Endothelial cell of umbilical vein (primary cell): ENCODE measurements at regions not wholly inside any gene's neighbourhood (a gene's known extent, or its start where the extent isn't known, plus 50 kb on each side); places are given as distances from the start of the nearest gene placed in this dataset.

Experiments used
- BruUV-seq: library from RNA; stranded (reverse); fragments of 400-500 nt; replicated peaks from 2 replicates; lab custom pipeline; 2021; lab: Mats Ljungman, UMichigan
- CTCF ChIA-PET: fragments of 300-600, 350-600 bp; sonication (Branson Sonifier 250); formaldehyde crosslinking; loops from one replicate; lab custom pipeline; 2021; ENCODE audit warnings: antibody characterized with exemption, inconsistent platforms; lab: Charles Lee
- POLR2A ChIA-PET: fragments of 300-600, 350-600 bp; sonication (Branson Sonifier 250); formaldehyde crosslinking; loops from one replicate; lab custom pipeline; 2021; ENCODE audit warnings: antibody characterized with exemption, inconsistent platforms; lab: Charles Lee
- DNase-seq: peaks from one replicate; pipeline ENCODE4 v3.0.0-alpha.2; 2011; ENCODE audit warnings: low read depth, low spot score
- FAIRE-seq: peaks from 2 replicates; lab custom pipeline; 2011; peaks lifted over from hg19 to GRCh38; lab: Jason Lieb, UNC
- H2AFZ ChIP-seq: 2 replicates; pipeline ENCODE4 v1.6.0; 2012; ENCODE audit warnings: low read depth, low read length, control low read depth, inconsistent platforms
- H3K27ac ChIP-seq: 2 replicates; pipeline ENCODE4 v1.5.1; 2011; ENCODE audit warnings: low read depth, mild to moderate bottlenecking, control low read depth, low read length, moderate library complexity; ENCODE audit not compliant: insufficient read depth
- H3K27me3 ChIP-seq, 2 experiments: 2 replicates each; pipeline versions ENCODE4 v1.6.0 to v1.6.1; 2011; ENCODE audit warnings: low read length in 2 of 2, mixed read lengths in 1 of 2; ENCODE audit not compliant: control insufficient read depth in 2 of 2, insufficient read depth in 2 of 2
- H3K36me3 ChIP-seq, 2 experiments: 2 replicates in 1 of 2; 3 replicates in 1 of 2; pipeline ENCODE4 v1.5.1; 2011; ENCODE audit warnings: low read length in 2 of 2, mild to moderate bottlenecking in 1 of 2, moderate library complexity in 1 of 2; ENCODE audit not compliant: control insufficient read depth in 2 of 2, insufficient read depth in 2 of 2; ENCODE audit errors: extremely low read depth in 1 of 2
- H3K4me1 ChIP-seq: 3 replicates; pipeline ENCODE4 v1.5.1; 2011; ENCODE audit warnings: mild to moderate bottlenecking, low read length; ENCODE audit not compliant: control insufficient read depth, insufficient read depth; ENCODE audit errors: extremely low read depth
- H3K4me2 ChIP-seq: 2 replicates; pipeline ENCODE4 v1.6.1; 2011; ENCODE audit warnings: low read length, control low read depth, mixed read lengths; ENCODE audit not compliant: insufficient read depth
- H3K4me3 ChIP-seq, 3 experiments: fragments of 200-600 bp in 1 of 3; sonication (generic), shearing (Covaris generic) in 1 of 3; replicated peaks in 1 of 3; 2 replicates each; pipeline ENCODE4 v1.5.1; 2011 to 2016; ENCODE audit warnings: control low read depth in 3 of 3, low read length in 3 of 3, mild to moderate bottlenecking in 2 of 3, inconsistent platforms in 1 of 3, low read depth in 1 of 3, moderate library complexity in 1 of 3; ENCODE audit not compliant: insufficient read depth in 1 of 3
- H3K79me2 ChIP-seq: 2 replicates; pipeline ENCODE4 v1.6.0; 2012; ENCODE audit warnings: low read length, inconsistent platforms; ENCODE audit not compliant: control insufficient read depth, insufficient read depth
- H3K9ac ChIP-seq: replicated peaks from 2 replicates; pipeline ENCODE3; 2011; ENCODE audit warnings: low read length, control low read depth; ENCODE audit not compliant: insufficient read depth; ENCODE audit errors: extremely low read depth
- H3K9me1 ChIP-seq: replicated peaks from 3 replicates; pipeline ENCODE4 v1.6.0; 2011; ENCODE audit warnings: mild to moderate bottlenecking, low read length; ENCODE audit not compliant: control insufficient read depth, insufficient read depth; ENCODE audit errors: extremely low read depth
- H3K9me3 ChIP-seq: replicated peaks from 2 replicates; pipeline ENCODE4 v1.5.1; 2012; ENCODE audit warnings: low read length, inconsistent platforms; ENCODE audit not compliant: control insufficient read depth, insufficient read depth
- H4K20me1 ChIP-seq: replicated peaks from 2 replicates; pipeline ENCODE3; 2011; ENCODE audit warnings: mild to moderate bottlenecking, low read length; ENCODE audit not compliant: control insufficient read depth, insufficient read depth; ENCODE audit errors: extremely low read depth
- CTCF ChIP-seq, 2 donors: IDR thresholded peaks; 1 replicate in 1 of 2; 2 replicates in 1 of 2; pipeline ENCODE4 v1.5.1; 2011; ENCODE audit warnings: low read length in 2 of 2, mild to moderate bottlenecking in 2 of 2, moderate library complexity in 2 of 2, control low read depth in 1 of 2, inconsistent platforms in 1 of 2, low read depth in 1 of 2; ENCODE audit not compliant: insufficient read depth in 1 of 2; ENCODE audit errors: extremely low read depth in 1 of 2
- EZH2 ChIP-seq: IDR thresholded peaks from 2 replicates; pipeline ENCODE4 v1.6.1; 2012; ENCODE audit warnings: borderline replicate concordance, low read depth, mild to moderate bottlenecking, moderate library complexity, low read length, inconsistent platforms; ENCODE audit not compliant: severe bottlenecking
- FOS ChIP-seq: IDR thresholded peaks from 2 replicates; pipeline ENCODE4 v1.6.1; 2011; ENCODE audit warnings: mild to moderate bottlenecking, low read length, moderate library complexity, borderline replicate concordance; ENCODE audit not compliant: insufficient read depth
- GATA2 ChIP-seq: IDR thresholded peaks from 2 replicates; pipeline ENCODE4 v1.7.0; 2011; ENCODE audit warnings: low read depth, mild to moderate bottlenecking, moderate library complexity, mixed read lengths, low read length; ENCODE audit not compliant: insufficient read length, insufficient read depth
- JUN ChIP-seq: IDR thresholded peaks from 2 replicates; pipeline ENCODE4 v1.6.1; 2011; ENCODE audit warnings: borderline replicate concordance, low read depth; ENCODE audit not compliant: insufficient read length, insufficient read depth
- MAX ChIP-seq: IDR thresholded peaks from 2 replicates; pipeline ENCODE4 v1.6.1; 2011; ENCODE audit not compliant: insufficient read depth, insufficient read length
- MYC ChIP-seq: IDR thresholded peaks from one replicate; pipeline ENCODE4 v1.6.1; 2011; ENCODE audit warnings: mild to moderate bottlenecking, low read depth, low read length
- POLR2A ChIP-seq: IDR thresholded peaks from 2 replicates; pipeline ENCODE4 v1.6.1; 2012; ENCODE audit warnings: low read depth, mild to moderate bottlenecking, control low read depth, low read length
- POLR2AphosphoS5 ChIP-seq: IDR thresholded peaks from 2 replicates; pipeline ENCODE4 v1.6.1; 2012; ENCODE audit warnings: low read depth, mild to moderate bottlenecking, control low read depth, low read length, moderate library complexity; ENCODE audit not compliant: insufficient read depth
- dilution Hi-C: fragments of 300-500 bp; cut with MboI; formaldehyde crosslinking; loops from one replicate; pipeline ENCODE4 v1.15.0; 2019; ENCODE audit warnings: low sequenced_read_pairs; ENCODE audit not compliant: extremely low pct_ligation_motif_present
- intact Hi-C: fragments of 100-400 bp; cut with micrococcal nuclease; formaldehyde crosslinking; loops from one replicate; pipeline ENCODE4 v1.10.0; 2022

GRCh38 chr6:6058054-6058444 lies 51.3 kb upstream of the NRN1 start:
- Histone ChIP-seq H3K9me1 (no peaks in the 10 kb centered on the region), H3K4me2 (no peak overlapping the region), H3K4me3 (no peak overlapping the region), H2AFZ (no peak overlapping the region), H3K36me3 (no peaks in the 10 kb centered on the region), H3K9me3 (no peaks in the 10 kb centered on the region), H4K20me1 (no peaks in the 10 kb centered on the region), H3K27me3 (no peaks in the 10 kb centered on the region), H3K4me1 (no peaks in the 10 kb centered on the region), H3K79me2 (no peaks in the 10 kb centered on the region), H3K9ac (no peak overlapping the region), H3K27ac (no peak overlapping the region)
- DNase-seq (no peak), FAIRE-seq (no peak)
- POLR2A ChIA-PET: no interaction called here
- dilution Hi-C loops: no loop called here
- TF ChIP-seq GATA2: no peak
- TF ChIP-seq POLR2AphosphoS5: no peak
- no peak for TF ChIP-seq CTCF (IDR thresholded peaks at IDR 0.05; ENCODE audit: extremely low read depth in 1 of 2, insufficient read depth in 1 of 2, low read depth in 1 of 2, low read length in 2 of 2)
- TF ChIP-seq FOS: no peak
- no peak for TF ChIP-seq MAX
- TF ChIP-seq JUN: no peak
- no peak for TF ChIP-seq EZH2
- no peak for TF ChIP-seq POLR2A
- no peak for TF ChIP-seq MYC
- no TSS peak for BruUV-seq
- CTCF ChIA-PET: interaction anchor here (1.1 to 4.9 kb wide), 6 partner anchors 31 to 636 kb away, joined by 4 to 95 read pairs (median 8); no protein-coding TSS in a partner anchor
- intact Hi-C loops: loop anchor here (5.0 kb wide), 1 partner anchor 636 kb away; no protein-coding TSS in a partner anchor
